ENCODE measurements at regions not wholly inside any gene's neighbourhood (a gene's known extent, or its start where the extent isn't known, plus 50 kb on each side); places are given as distances from the start of the nearest gene placed in this dataset.
"Not testable (repeated sequence)": the region's sequence is repeated elsewhere in the genome, so short reads cannot be mapped to it uniquely, and the experiment has no call there.

GRCh38 chr5:155700333-155700732 lies 626.6 kb upstream of the SGCD start:
- DNase-seq (ENCODE audit: low read depth), result no peak

- no peak for DNase-seq (ENCODE audit: low read depth)
Measured at GRCh38 chr5:155711882-155712281, 615.1 kb upstream of the SGCD start.

- DNase-seq (ENCODE audit: low read depth), result not testable (repeated sequence)
Measured at GRCh38 chr5:155714435-155714834, 612.5 kb upstream of the SGCD start.

- no peak for DNase-seq (ENCODE audit: low read depth)
Measured at GRCh38 chr5:155726267-155726666, 600.7 kb upstream of the SGCD start.

GRCh38 chr5:155727512-155728145 lies 599.3 kb upstream of the SGCD start:
- no peak for DNase-seq (ENCODE audit: low read depth)

GRCh38 chr5:155728146-155728856 lies 598.7 kb upstream of the SGCD start:
- no peak for DNase-seq (ENCODE audit: low read depth)

GRCh38 chr5:155728857-155729683 lies 597.9 kb upstream of the SGCD start:
- DNase-seq (ENCODE audit: low read depth), result no peak

GRCh38 chr5:155729684-155730059 lies 597.3 kb upstream of the SGCD start:
- no peak for DNase-seq (ENCODE audit: low read depth)

- DNase-seq (ENCODE audit: low read depth), result no peak
Measured at GRCh38 chr5:155732587-155733376, 594.2 kb upstream of the SGCD start.

- no peak for DNase-seq (ENCODE audit: low read depth)
Measured at GRCh38 chr5:155733935-155734334, 593.0 kb upstream of the SGCD start.

GRCh38 chr5:155735388-155735787 lies 591.6 kb upstream of the SGCD start:
- DNase-seq (ENCODE audit: low read depth), result no peak

GRCh38 chr5:155738616-155739015 lies 588.3 kb upstream of the SGCD start:
- no peak for DNase-seq (ENCODE audit: low read depth)

GRCh38 chr5:155746367-155747038 lies 580.5 kb upstream of the SGCD start:
- no peak for DNase-seq (ENCODE audit: low read depth)

- DNase-seq (ENCODE audit: low read depth), result no peak
Measured at GRCh38 chr5:155750101-155750500, 576.9 kb upstream of the SGCD start.

GRCh38 chr5:155750571-155750970 lies 576.4 kb upstream of the SGCD start:
- DNase-seq (ENCODE audit: low read depth), result no peak

- DNase-seq (ENCODE audit: low read depth), result no peak
Measured at GRCh38 chr5:155753943-155754581, 572.9 kb upstream of the SGCD start.

- DNase-seq (ENCODE audit: low read depth), result no peak
Measured at GRCh38 chr5:155759252-155759651, 567.7 kb upstream of the SGCD start.

- no peak for DNase-seq (ENCODE audit: low read depth)
Measured at GRCh38 chr5:155759984-155760383, 567.0 kb upstream of the SGCD start.

- DNase-seq (ENCODE audit: low read depth), result no peak
Measured at GRCh38 chr5:155761502-155761901, 565.5 kb upstream of the SGCD start.

GRCh38 chr5:155765715-155766114 lies 561.2 kb upstream of the SGCD start:
- DNase-seq (ENCODE audit: low read depth), result no peak

- DNase-seq (ENCODE audit: low read depth), result no peak
Measured at GRCh38 chr5:155767470-155767869, 559.5 kb upstream of the SGCD start.
